ENCODE measurements at regions not wholly inside any gene's neighbourhood (a gene's known extent, or its start where the extent isn't known, plus 50 kb on each side); places are given as distances from the start of the nearest gene placed in this dataset.
"Not testable (repeated sequence)": the region's sequence is repeated elsewhere in the genome, so short reads cannot be mapped to it uniquely, and the experiment has no call there.

DNA sequence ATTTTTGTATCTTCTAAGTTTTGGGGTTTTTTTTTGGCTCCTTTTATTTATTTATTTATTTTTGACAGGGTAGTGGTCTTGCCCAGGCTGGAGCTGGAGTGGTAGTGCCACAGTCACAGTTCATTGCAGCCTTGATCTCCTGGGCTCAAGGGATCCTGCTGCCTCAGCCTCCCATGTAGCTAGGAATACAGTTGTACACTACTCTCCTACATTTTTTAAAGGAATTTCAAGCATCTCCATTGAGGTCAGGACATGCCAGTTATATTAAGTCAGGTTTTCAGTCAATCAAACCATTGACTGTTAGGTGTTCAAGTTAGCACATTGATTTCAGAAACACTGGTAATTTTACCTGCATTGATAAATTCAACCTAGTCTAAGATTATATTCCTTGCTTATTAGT lies 480.5 kb upstream of the SPRY2 start:
- no peaks in the 10 kb centered on the region for H3K27me3 ChIP-seq (ENCODE audit: insufficient read depth, poor library complexity, severe bottlenecking)
- H3K36me3 ChIP-seq (ENCODE audit: low read depth): no peaks in the 10 kb centered on the region
- DNase-seq (ENCODE audit: low spot score) (no peak), ATAC-seq (ENCODE audit: low read depth) (no peak)
- H3K9me3 ChIP-seq (ENCODE audit: severe bottlenecking): peaks cover 4% of the 10 kb centered on the region
- no peak for TF ChIP-seq CTCF (IDR thresholded peaks at IDR 0.05; ENCODE audit: poor library complexity, severe bottlenecking)
- H3K4me1 ChIP-seq (ENCODE audit: insufficient read depth, poor library complexity, severe bottlenecking): no peaks in the 10 kb centered on the region
- no peak overlapping the region for H3K4me3 ChIP-seq (ENCODE audit: severe bottlenecking)
- no peak overlapping the region for H3K27ac ChIP-seq (ENCODE audit: poor library complexity, severe bottlenecking)

DNA sequence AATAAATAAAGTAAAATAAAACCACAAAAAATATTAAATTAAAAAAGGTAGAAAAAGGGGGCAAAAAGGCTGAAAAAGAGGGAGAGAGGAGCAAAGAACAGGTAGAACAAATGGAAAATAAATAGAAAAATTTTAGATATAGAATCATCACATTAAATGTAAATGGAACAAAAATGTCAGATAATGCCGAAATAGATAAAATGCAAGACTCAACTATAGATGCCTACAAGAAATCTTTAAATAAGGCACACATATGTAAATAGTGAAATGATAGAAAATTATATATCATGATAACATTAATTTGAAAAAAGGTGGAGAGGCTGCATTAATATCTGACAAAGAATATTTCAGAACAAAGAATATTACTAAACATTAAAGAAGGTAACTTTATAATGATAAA lies 477.1 kb upstream of the SPRY2 start:
- ATAC-seq (ENCODE audit: low read depth): no peak
- Histone ChIP-seq H3K4me3 (ENCODE audit: severe bottlenecking) (no peak overlapping the region), H3K36me3 (ENCODE audit: low read depth) (no peaks in the 10 kb centered on the region), H3K4me1 (ENCODE audit: insufficient read depth, poor library complexity, severe bottlenecking) (no peaks in the 10 kb centered on the region), H3K9me3 (ENCODE audit: severe bottlenecking) (peaks cover 4% of the 10 kb centered on the region), H3K27me3 (ENCODE audit: insufficient read depth, poor library complexity, severe bottlenecking) (no peaks in the 10 kb centered on the region), H3K27ac (ENCODE audit: poor library complexity, severe bottlenecking) (no peak overlapping the region)
- no peak for DNase-seq (ENCODE audit: low spot score)
- no peak for TF ChIP-seq CTCF (IDR thresholded peaks at IDR 0.05; ENCODE audit: poor library complexity, severe bottlenecking)

DNA sequence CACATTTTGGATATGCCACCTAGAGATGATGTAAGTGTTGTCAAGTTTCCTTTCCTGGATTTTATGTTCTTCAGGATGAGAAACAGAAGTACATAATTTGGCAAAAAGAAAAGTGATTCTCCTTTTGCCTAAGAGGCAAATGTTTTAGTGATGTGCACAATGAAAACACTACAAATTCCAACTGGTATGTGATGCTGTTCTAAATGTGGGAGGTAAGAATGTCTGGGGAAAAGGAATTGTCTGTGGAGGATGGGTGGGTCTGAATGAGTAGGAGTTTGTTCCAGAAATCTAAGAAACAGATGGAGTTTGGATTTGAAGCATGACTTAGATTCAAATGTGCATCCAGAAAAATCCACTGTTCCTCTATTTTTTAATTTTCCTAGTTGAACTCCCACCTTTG lies 473.6 kb upstream of the SPRY2 start:
- no peak overlapping the region for H3K4me3 ChIP-seq (ENCODE audit: severe bottlenecking)
- DNase-seq (ENCODE audit: low spot score) (no peak), ATAC-seq (ENCODE audit: low read depth) (no peak)
- H3K4me1 ChIP-seq (ENCODE audit: insufficient read depth, poor library complexity, severe bottlenecking): no peaks in the 10 kb centered on the region
- peaks cover 7% of the 10 kb centered on the region for H3K9me3 ChIP-seq (ENCODE audit: severe bottlenecking)
- no peak for TF ChIP-seq CTCF (IDR thresholded peaks at IDR 0.05; ENCODE audit: poor library complexity, severe bottlenecking)
- no peaks in the 10 kb centered on the region for H3K36me3 ChIP-seq (ENCODE audit: low read depth)
- no peaks in the 10 kb centered on the region for H3K27me3 ChIP-seq (ENCODE audit: insufficient read depth, poor library complexity, severe bottlenecking)
- H3K27ac ChIP-seq (ENCODE audit: poor library complexity, severe bottlenecking): no peak overlapping the region

DNA sequence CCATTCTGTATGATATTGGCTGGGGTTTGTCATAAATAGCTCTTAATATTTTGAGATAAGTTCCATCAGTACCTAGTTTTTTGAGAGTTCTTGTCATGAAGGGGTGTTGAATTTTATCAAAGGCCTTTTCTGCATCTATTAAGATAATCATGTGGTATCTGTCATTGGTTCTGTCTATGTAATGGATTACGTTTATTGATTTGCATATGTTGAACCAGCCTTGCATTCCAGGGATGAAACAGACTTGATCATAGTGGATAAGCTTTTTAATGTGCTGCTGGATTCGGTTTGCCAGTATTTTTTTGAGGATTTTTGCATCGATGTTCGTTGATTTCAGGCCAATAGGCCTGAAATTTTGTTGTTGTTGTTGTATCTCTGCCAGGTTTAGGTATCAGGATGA lies 469.4 kb upstream of the SPRY2 start:
- not testable (repeated sequence) for DNase-seq (ENCODE audit: low spot score); ATAC-seq (ENCODE audit: low read depth)

DNA sequence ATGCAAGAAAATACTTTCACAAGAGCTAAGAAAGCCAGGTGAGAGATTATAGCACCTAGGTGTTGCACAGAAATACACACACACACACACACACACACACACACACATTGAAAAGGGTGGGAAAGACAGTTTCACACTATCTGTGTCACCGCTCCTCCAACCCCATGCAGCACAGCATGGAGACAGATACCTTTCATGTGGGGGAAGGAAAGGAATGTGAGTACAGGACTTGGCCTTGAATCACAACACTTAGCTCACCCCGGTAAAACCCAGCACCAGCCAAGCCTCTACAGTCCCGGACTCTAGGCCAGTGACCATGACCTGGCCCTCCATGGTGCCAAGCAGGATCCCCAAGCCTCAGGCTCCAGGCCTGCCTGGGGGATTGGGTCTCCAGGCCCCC lies 462.0 kb upstream of the SPRY2 start:
- Histone ChIP-seq H3K9me3 (ENCODE audit: severe bottlenecking) (peaks cover 3% of the 10 kb centered on the region), H3K4me3 (ENCODE audit: severe bottlenecking) (no peak overlapping the region), H3K27me3 (ENCODE audit: insufficient read depth, poor library complexity, severe bottlenecking) (no peaks in the 10 kb centered on the region), H3K4me1 (ENCODE audit: insufficient read depth, poor library complexity, severe bottlenecking) (no peaks in the 10 kb centered on the region), H3K27ac (ENCODE audit: poor library complexity, severe bottlenecking) (no peak overlapping the region), H3K36me3 (ENCODE audit: low read depth) (no peaks in the 10 kb centered on the region)
- TF ChIP-seq CTCF (IDR thresholded peaks at IDR 0.05; ENCODE audit: poor library complexity, severe bottlenecking): no peak
- DNase-seq (ENCODE audit: low spot score): no peak
- no peak for ATAC-seq (ENCODE audit: low read depth)

More for the DNA sequence above, 469.4 kb upstream of the SPRY2 start:
- H3K9me3 ChIP-seq (ENCODE audit: severe bottlenecking); H3K27me3 ChIP-seq (ENCODE audit: insufficient read depth, poor library complexity, severe bottlenecking); H3K27ac ChIP-seq (ENCODE audit: poor library complexity, severe bottlenecking); H3K4me1 ChIP-seq (ENCODE audit: insufficient read depth, poor library complexity, severe bottlenecking); H3K4me3 ChIP-seq (ENCODE audit: severe bottlenecking); H3K36me3 ChIP-seq (ENCODE audit: low read depth): not testable (repeated sequence)
